ENCODE measurements at regions not wholly inside any gene's neighbourhood (a gene's known extent, or its start where the extent isn't known, plus 50 kb on each side); places are given as distances from the start of the nearest gene placed in this dataset.
"Not testable (repeated sequence)": the region's sequence is repeated elsewhere in the genome, so short reads cannot be mapped to it uniquely, and the experiment has no call there.

GRCh38 chr18:77407733-77408132 lies 158.1 kb downstream of the GALR1 start:
- no peak for TF ChIP-seq CTCF (IDR thresholded peaks at IDR 0.05)
- DNase-seq (ENCODE audit: low spot score) = no peak

GRCh38 chr18:77421546-77421945 lies 171.9 kb downstream of the GALR1 start:
- not testable (repeated sequence) for H3K27me3 ChIP-seq (replicated peaks; ENCODE audit: insufficient read depth); H3K27ac ChIP-seq; H3K36me3 ChIP-seq; H3K4me1 ChIP-seq (ENCODE audit: control insufficient read depth in 1 of 2, low read depth in 2 of 2); ATAC-seq (ENCODE audit: insufficient number of reproducible peaks, low FRiP score, low read depth); H3K4me3 ChIP-seq; DNase-seq (ENCODE audit: low spot score); H3K9me3 ChIP-seq

More at GRCh38 chr18:77407733-77408132, 158.1 kb downstream of the GALR1 start:
- Histone ChIP-seq H3K27me3 (replicated peaks; ENCODE audit: insufficient read depth) (no peaks in the 10 kb centered on the region), H3K36me3 (no peaks in the 10 kb centered on the region), H3K27ac (no peak overlapping the region), H3K4me1 (ENCODE audit: control insufficient read depth in 1 of 2, low read depth in 2 of 2) (no peaks in the 10 kb centered on the region), H3K9me3 (no peaks in the 10 kb centered on the region), H3K4me3 (no peak overlapping the region)
- no peak for ATAC-seq (ENCODE audit: insufficient number of reproducible peaks, low FRiP score, low read depth)

- no peaks in the 10 kb centered on the region for H3K27me3 ChIP-seq (replicated peaks; ENCODE audit: insufficient read depth)
- H3K27ac ChIP-seq = no peak overlapping the region
- DNase-seq (ENCODE audit: low spot score) (no peak), ATAC-seq (ENCODE audit: insufficient number of reproducible peaks, low FRiP score, low read depth) (no peak)
- H3K36me3 ChIP-seq = no peaks in the 10 kb centered on the region
- H3K4me3 ChIP-seq = no peak overlapping the region
- TF ChIP-seq CTCF (IDR thresholded peaks at IDR 0.05) = no peak
- H3K9me3 ChIP-seq = no peaks in the 10 kb centered on the region
- no peaks in the 10 kb centered on the region for H3K4me1 ChIP-seq (ENCODE audit: control insufficient read depth in 1 of 2, low read depth in 2 of 2)
These were observed 173.6 kb downstream of the GALR1 start for GRCh38 chr18:77422974-77423867.

GRCh38 chr18:77433076-77433475 lies 183.4 kb downstream of the GALR1 start:
- no peaks in the 10 kb centered on the region for H3K9me3 ChIP-seq
- DNase-seq (ENCODE audit: low spot score) = no peak
- H3K36me3 ChIP-seq = no peaks in the 10 kb centered on the region
- no peak for TF ChIP-seq CTCF (IDR thresholded peaks at IDR 0.05)
- no peak for ATAC-seq (ENCODE audit: insufficient number of reproducible peaks, low FRiP score, low read depth)
- no peaks in the 10 kb centered on the region for H3K27me3 ChIP-seq (replicated peaks; ENCODE audit: insufficient read depth)
- H3K4me1 ChIP-seq (ENCODE audit: control insufficient read depth in 1 of 2, low read depth in 2 of 2) = no peaks in the 10 kb centered on the region
- no peak overlapping the region for H3K27ac ChIP-seq
- H3K4me3 ChIP-seq = no peak overlapping the region

- Histone ChIP-seq H3K9me3 (no peaks in the 10 kb centered on the region), H3K4me1 (ENCODE audit: control insufficient read depth in 1 of 2, low read depth in 2 of 2) (no peaks in the 10 kb centered on the region), H3K27me3 (replicated peaks; ENCODE audit: insufficient read depth) (no peaks in the 10 kb centered on the region), H3K36me3 (no peaks in the 10 kb centered on the region), H3K27ac (no peak overlapping the region), H3K4me3 (no peak overlapping the region)
- TF ChIP-seq CTCF (IDR thresholded peaks at IDR 0.05) = no peak
- ATAC-seq (ENCODE audit: insufficient number of reproducible peaks, low FRiP score, low read depth) (no peak), DNase-seq (ENCODE audit: low spot score) (no peak)
These were observed 190.2 kb downstream of the GALR1 start for GRCh38 chr18:77439888-77440287.
